ENCODE measurements at regions not wholly inside any gene's neighbourhood (a gene's known extent, or its start where the extent isn't known, plus 50 kb on each side); places are given as distances from the start of the nearest gene placed in this dataset.

DNA sequence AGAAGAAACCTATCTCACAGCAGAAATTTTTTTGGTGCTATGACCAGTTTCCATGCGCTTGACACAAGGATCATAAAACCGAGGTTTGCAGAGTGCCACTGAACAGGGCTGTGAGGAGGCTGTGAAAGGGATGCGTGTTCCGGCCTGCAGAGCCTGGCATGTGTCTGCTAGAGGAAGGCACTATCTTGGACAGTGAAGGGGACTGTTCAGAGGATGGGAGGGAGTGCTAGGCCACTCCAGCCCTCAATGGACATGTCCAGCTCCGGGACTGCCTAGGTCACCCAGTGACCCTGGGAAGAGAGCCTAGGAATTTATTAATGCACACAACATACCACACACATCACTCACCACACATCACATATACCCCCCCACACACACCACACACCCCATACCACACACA lies 275.9 kb downstream of the GADD45G start:
- Mint-ChIP-seq H3K4me1 (ENCODE audit: low read depth, unreplicated experiment) (peaks cover 12% of the 10 kb centered on the region), H3K36me3 (ENCODE audit: unreplicated experiment) (peaks cover 6% of the 10 kb centered on the region), H3K27ac (ENCODE audit: unreplicated experiment) (no peak overlapping the region), H3K9me3 (ENCODE audit: unreplicated experiment) (peaks cover 2% of the 10 kb centered on the region), H3K4me3 (ENCODE audit: unreplicated experiment) (no peak overlapping the region), H3K27me3 (ENCODE audit: unreplicated experiment) (no peaks in the 10 kb centered on the region)
- peak; percentile 7 for DNase-seq
- no peak for TF ChIP-seq CTCF (IDR thresholded peaks at IDR 0.05; ENCODE audit: partially characterized antibody, unreplicated experiment)

DNA sequence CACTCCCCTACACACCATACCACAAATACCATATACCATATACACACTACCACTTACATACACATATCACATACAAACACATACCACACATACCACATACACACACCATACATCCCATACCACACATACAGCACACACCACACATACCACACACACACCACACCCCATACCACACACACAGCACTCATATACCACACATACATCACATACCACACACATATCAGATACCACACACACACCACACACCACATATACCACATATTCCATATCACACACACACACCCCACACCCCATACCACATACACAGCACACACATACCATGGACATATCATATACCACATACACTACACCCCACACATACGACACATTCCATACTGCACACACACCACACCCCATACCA lies 276.6 kb downstream of the GADD45G start:
- Mint-ChIP-seq H3K4me1 (ENCODE audit: low read depth, unreplicated experiment) (peaks cover 12% of the 10 kb centered on the region), H3K27ac (ENCODE audit: unreplicated experiment) (no peak overlapping the region), H3K27me3 (ENCODE audit: unreplicated experiment) (no peaks in the 10 kb centered on the region), H3K4me3 (ENCODE audit: unreplicated experiment) (no peak overlapping the region), H3K9me3 (ENCODE audit: unreplicated experiment) (peaks cover 2% of the 10 kb centered on the region), H3K36me3 (ENCODE audit: unreplicated experiment) (peaks cover 6% of the 10 kb centered on the region)
- TF ChIP-seq CTCF (IDR thresholded peaks at IDR 0.05; ENCODE audit: partially characterized antibody, unreplicated experiment), result no peak
- DNase-seq, result no peak

DNA sequence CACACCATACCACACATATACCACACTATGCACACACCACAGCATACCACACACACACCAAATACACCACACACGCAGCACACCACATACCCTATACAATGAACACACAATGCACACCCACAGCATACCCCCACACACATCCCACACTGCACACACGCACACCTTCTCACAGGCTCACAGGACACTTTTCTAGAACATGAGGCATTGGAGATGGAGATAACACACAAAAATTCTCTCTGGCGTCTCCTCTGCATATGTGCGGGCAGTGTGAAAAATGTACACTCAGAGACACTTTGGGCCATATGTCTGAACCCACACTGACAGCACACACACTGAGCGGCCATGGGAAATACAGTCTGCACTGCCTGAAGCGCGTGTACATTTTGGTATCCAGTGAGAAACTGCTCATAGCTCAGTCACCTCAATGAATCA lies 278.1 kb downstream of the GADD45G start:
- no peaks in the 10 kb centered on the region for H3K27me3 Mint-ChIP-seq (ENCODE audit: unreplicated experiment)

DNA sequence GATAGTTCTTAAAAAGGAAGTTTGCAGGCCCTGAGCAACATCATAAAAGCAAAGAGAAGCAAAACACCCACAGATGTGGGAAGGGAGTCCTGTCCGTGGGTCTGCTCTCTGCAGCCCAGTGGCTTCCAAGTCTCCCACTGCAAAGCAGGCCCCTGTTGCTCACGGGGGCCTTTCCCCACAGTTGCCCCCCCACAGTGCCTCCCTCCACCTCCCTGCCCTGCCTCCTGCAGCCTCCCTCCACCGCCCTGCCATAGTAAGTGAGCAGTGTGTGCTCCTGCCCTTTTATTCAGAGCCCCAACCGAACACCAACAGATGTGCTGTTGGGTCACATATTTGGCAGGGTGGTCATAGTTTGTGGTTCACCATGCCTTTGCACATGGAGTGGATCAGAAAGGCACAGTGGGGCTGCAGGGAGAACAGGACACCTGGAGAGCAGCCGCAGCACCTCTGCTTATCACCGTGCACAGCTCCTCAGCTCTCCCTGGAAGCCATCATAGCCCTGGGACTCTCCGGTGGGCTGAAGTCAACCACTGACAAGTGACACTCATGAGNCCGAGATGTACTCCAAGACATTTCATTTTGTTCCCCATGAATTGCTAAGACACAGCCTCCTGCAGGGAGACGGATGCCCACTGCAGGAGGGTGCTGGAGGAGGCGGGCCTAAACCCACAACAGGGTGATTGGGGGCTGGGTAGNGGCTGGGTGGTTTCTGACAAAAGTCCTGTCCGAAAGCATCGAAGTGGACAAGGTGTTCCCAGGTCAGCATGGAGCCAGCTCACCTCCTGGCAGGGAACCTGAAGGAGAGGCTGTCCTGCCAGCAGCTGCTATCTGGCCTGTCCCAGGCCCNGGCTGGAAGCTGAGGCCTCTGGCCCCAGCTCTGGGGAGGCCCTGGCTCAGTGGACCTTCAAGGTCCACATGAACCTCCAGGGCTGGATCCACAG lies 278.9 kb downstream of the GADD45G start:
- no peaks in the 10 kb centered on the region for H3K27me3 Mint-ChIP-seq (ENCODE audit: unreplicated experiment)
- H3K4me3 Mint-ChIP-seq (ENCODE audit: unreplicated experiment), result no peak overlapping the region
- TF ChIP-seq CTCF (IDR thresholded peaks at IDR 0.05; ENCODE audit: partially characterized antibody, unreplicated experiment), result no peak
- H3K9me3 Mint-ChIP-seq (ENCODE audit: unreplicated experiment), result no peaks in the 10 kb centered on the region
- peaks cover 4% of the 10 kb centered on the region for H3K4me1 Mint-ChIP-seq (ENCODE audit: low read depth, unreplicated experiment)
- no peak overlapping the region for H3K27ac Mint-ChIP-seq (ENCODE audit: unreplicated experiment)
- peak; percentile 9 for DNase-seq
- peaks cover under 1% of the 10 kb centered on the region for H3K36me3 Mint-ChIP-seq (ENCODE audit: unreplicated experiment)

More for the DNA sequence above, 278.1 kb downstream of the GADD45G start:
- DNase-seq, result no peak
- TF ChIP-seq CTCF (IDR thresholded peaks at IDR 0.05; ENCODE audit: partially characterized antibody, unreplicated experiment), result no peak
- Mint-ChIP-seq H3K4me3 (ENCODE audit: unreplicated experiment) (no peak overlapping the region), H3K9me3 (ENCODE audit: unreplicated experiment) (no peaks in the 10 kb centered on the region), H3K27ac (ENCODE audit: unreplicated experiment) (no peak overlapping the region), H3K4me1 (ENCODE audit: low read depth, unreplicated experiment) (peaks cover 8% of the 10 kb centered on the region), H3K36me3 (ENCODE audit: unreplicated experiment) (peaks cover 6% of the 10 kb centered on the region)

Data from glutamatergic neuron (in vitro differentiated cells).